H1 (cell line): ENCODE measurements at regions not wholly inside any gene's neighbourhood (a gene's known extent, or its start where the extent isn't known, plus 50 kb on each side); places are given as distances from the start of the nearest gene placed in this dataset.

ENCODE experiments used
- CTCF ChIA-PET: fragments of 300-600 bp; sonication (Branson Sonifier 250); formaldehyde crosslinking; loops from one replicate; lab custom pipeline; 2021; ENCODE audit not compliant: partially characterized antibody; lab: Charles Lee
- POLR2A ChIA-PET: fragments of 300-600 bp; sonication (Branson Sonifier 250); formaldehyde crosslinking; loops from one replicate; lab custom pipeline; 2021; ENCODE audit warnings: inconsistent platforms; ENCODE audit not compliant: partially characterized antibody; lab: Charles Lee
- DNase-seq, 2 experiments: peaks; one replicate each; pipeline versions ENCODE4 v3.0.0 to v3.0.0-alpha.2; 2010 to 2022; ENCODE audit warnings: low spot score in 2 of 2, low read depth in 1 of 2, mixed read lengths in 1 of 2
- FAIRE-seq: peaks from 2 replicates; lab custom pipeline; 2011; peaks lifted over from hg19 to GRCh38; lab: Jason Lieb, UNC
- H2AFZ ChIP-seq: 2 replicates; pipeline ENCODE4 v1.8.1; 2012; ENCODE audit warnings: low read length, inconsistent platforms
- H2AK5ac ChIP-seq: 2 replicates; pipeline ENCODE4 v1.6.1; 2013; ENCODE audit warnings: low read depth, low read length
- H2BK120ac ChIP-seq: replicated peaks from 2 replicates; pipeline ENCODE3; 2013; ENCODE audit warnings: low read depth, low read length, inconsistent platforms
- H2BK12ac ChIP-seq: 2 replicates; pipeline ENCODE4 v1.6.1; 2013; ENCODE audit warnings: low read depth, low read length
- H2BK15ac ChIP-seq: 2 replicates; pipeline ENCODE4 v1.6.1; 2013; ENCODE audit warnings: low read length
- H2BK20ac ChIP-seq: 2 replicates; pipeline ENCODE4 v1.6.1; 2013; ENCODE audit warnings: low read length
- H2BK5ac ChIP-seq: 2 replicates; pipeline ENCODE4 v1.6.1; 2013; ENCODE audit warnings: low read depth, low read length
- H3K14ac ChIP-seq: 2 replicates; pipeline ENCODE4 v1.6.1; 2013; ENCODE audit warnings: inconsistent platforms; ENCODE audit not compliant: insufficient read length
- H3K18ac ChIP-seq: 2 replicates; pipeline ENCODE4 v1.6.1; 2013; ENCODE audit warnings: low read length; ENCODE audit errors: extremely low read depth
- H3K23ac ChIP-seq: 2 replicates; pipeline ENCODE4 v1.6.1; 2013; ENCODE audit warnings: inconsistent platforms; ENCODE audit not compliant: insufficient read length
- H3K23me2 ChIP-seq: 2 replicates; pipeline ENCODE4 v1.6.1; 2013; ENCODE audit warnings: low read depth, low read length
- H3K27ac ChIP-seq: 2 replicates; pipeline ENCODE4 v1.6.1; 2011; ENCODE audit warnings: low read depth, low read length, inconsistent platforms
- H3K27me3 ChIP-seq, 4 experiments: replicated peaks in 1 of 4; 1 replicate in 1 of 4; 2 replicates in 3 of 4; pipeline versions ENCODE4 v1.6.1 to v1.8.1; 2011 to 2013; ENCODE audit warnings: low read length in 3 of 4, mild to moderate bottlenecking in 3 of 4, inconsistent platforms in 2 of 4, mixed read lengths in 2 of 4, moderate library complexity in 1 of 4; ENCODE audit not compliant: control insufficient read depth in 3 of 4, insufficient read depth in 3 of 4; ENCODE audit errors: extremely low read depth in 1 of 4
- H3K36me3 ChIP-seq, 4 experiments: 2 replicates each; pipeline versions ENCODE4 v1.6.1 to v1.8.1; 2011 to 2013; ENCODE audit warnings: mild to moderate bottlenecking in 4 of 4, low read length in 3 of 4, moderate library complexity in 2 of 4, control low read depth in 1 of 4, inconsistent platforms in 1 of 4; ENCODE audit not compliant: insufficient read depth in 4 of 4, control insufficient read depth in 2 of 4
- H3K4ac ChIP-seq: replicated peaks from 2 replicates; pipeline ENCODE3; 2013; ENCODE audit warnings: low read length, low read depth, mixed read lengths, inconsistent platforms; ENCODE audit not compliant: insufficient read length
- H3K4me1 ChIP-seq, 4 experiments: replicated peaks in 1 of 4; 1 replicate in 1 of 4; 2 replicates in 3 of 4; pipeline versions ENCODE4 v1.6.1 to v1.8.1; 2011 to 2013; ENCODE audit warnings: low read length in 3 of 4, inconsistent platforms in 2 of 4, mixed read lengths in 1 of 4; ENCODE audit not compliant: insufficient read depth in 4 of 4, control insufficient read depth in 3 of 4
- H3K4me2 ChIP-seq, 2 experiments: 2 replicates each; pipeline versions ENCODE4 v1.6.1 to v1.8.1; 2011 to 2013; ENCODE audit warnings: low read depth in 2 of 2, low read length in 2 of 2, control low read depth in 1 of 2, inconsistent platforms in 1 of 2, mild to moderate bottlenecking in 1 of 2; ENCODE audit not compliant: insufficient read depth in 1 of 2
- H3K4me3 ChIP-seq, 4 experiments: fragments of 200-600, 300-600 bp in 1 of 4; sonication (generic), shearing (Covaris generic), sonication (Bioruptor Twin) in 1 of 4; 2 replicates each; pipeline versions ENCODE4 v1.5.1 to v1.8.1; 2011 to 2016; ENCODE audit warnings: low read length in 4 of 4, low read depth in 3 of 4, control low read depth in 2 of 4, inconsistent platforms in 2 of 4, mild to moderate bottlenecking in 2 of 4, mixed read lengths in 1 of 4, moderate library complexity in 1 of 4; ENCODE audit not compliant: insufficient read depth in 2 of 4; ENCODE audit errors: extremely low read depth in 1 of 4
- H3K56ac ChIP-seq: replicated peaks from 2 replicates; pipeline ENCODE3; 2013; ENCODE audit warnings: low read depth, mild to moderate bottlenecking, mixed read lengths, low read length, inconsistent platforms; ENCODE audit not compliant: insufficient read length
- H3K79me1 ChIP-seq: 2 replicates; pipeline ENCODE4 v1.6.1; 2013; ENCODE audit warnings: low read depth, low read length, control low read depth
- H3K79me2 ChIP-seq, 2 experiments: 2 replicates each; pipeline versions ENCODE4 v1.6.1 to v1.8.1; 2012 to 2013; ENCODE audit warnings: low read length in 2 of 2, mild to moderate bottlenecking in 2 of 2, inconsistent platforms in 1 of 2; ENCODE audit not compliant: insufficient read depth in 2 of 2, control insufficient read depth in 1 of 2
- H3K9ac ChIP-seq, 4 experiments: replicated peaks in 1 of 4; 1 replicate in 1 of 4; 2 replicates in 3 of 4; pipeline versions ENCODE4 v1.6.1 to v1.8.1; 2011 to 2013; ENCODE audit warnings: low read depth in 3 of 4, low read length in 3 of 4, control low read depth in 2 of 4, mild to moderate bottlenecking in 2 of 4, moderate library complexity in 2 of 4, inconsistent platforms in 1 of 4; ENCODE audit errors: extremely low read depth in 1 of 4
- H3K9me3 ChIP-seq, 2 experiments: 2 replicates each; pipeline versions ENCODE4 v1.6.1 to v1.8.1; 2012 to 2013; ENCODE audit warnings: mild to moderate bottlenecking in 2 of 2, moderate library complexity in 2 of 2, control low read depth in 1 of 2, inconsistent platforms in 1 of 2, low read depth in 1 of 2, low read length in 1 of 2, mixed read lengths in 1 of 2; ENCODE audit not compliant: insufficient read depth in 2 of 2
- H4K20me1 ChIP-seq, 2 experiments: replicated peaks in 1 of 2; 2 replicates each; pipeline versions ENCODE3 to v1.8.1; 2011 to 2013; ENCODE audit warnings: inconsistent platforms in 2 of 2, low read length in 2 of 2, mild to moderate bottlenecking in 1 of 2; ENCODE audit not compliant: insufficient read depth in 2 of 2, control insufficient read depth in 1 of 2
- H4K5ac ChIP-seq: 2 replicates; pipeline ENCODE4 v1.6.1; 2013; ENCODE audit warnings: low read length, low read depth, mixed read lengths, inconsistent platforms; ENCODE audit not compliant: insufficient read length
- H4K8ac ChIP-seq: 2 replicates; pipeline ENCODE4 v1.8.0; 2013; ENCODE audit warnings: mild to moderate bottlenecking, moderate library complexity, low read length, inconsistent platforms; ENCODE audit not compliant: insufficient read depth; ENCODE audit errors: extremely low read depth
- H4K91ac ChIP-seq: replicated peaks from 2 replicates; pipeline ENCODE3; 2013; ENCODE audit warnings: low read length, mixed read lengths, inconsistent platforms; ENCODE audit not compliant: insufficient read length
- BACH1 ChIP-seq: IDR thresholded peaks from 2 replicates; pipeline ENCODE4 v1.6.1; 2012; ENCODE audit warnings: low read length, improper control_type of control experiment
- CBX5 ChIP-seq: fragments of 300-800, 300-1000 bp; sonication (generic); IDR thresholded peaks from 2 replicates; pipeline ENCODE4 v1.7.1; 2016; ENCODE audit warnings: antibody characterized with exemption, low read length, low read depth
- EGR1 ChIP-seq: IDR thresholded peaks from 2 replicates; pipeline ENCODE4 v1.6.1; 2011; ENCODE audit warnings: low read depth, low read length, borderline replicate concordance
- FOSL1 ChIP-seq: IDR thresholded peaks from 2 replicates; pipeline ENCODE4 v1.6.1; 2011; ENCODE audit warnings: mild to moderate bottlenecking, low read depth, low read length, moderate library complexity; ENCODE audit not compliant: insufficient read depth
- HDAC6 ChIP-seq: IDR thresholded peaks from one replicate; pipeline ENCODE4 v1.7.1; 2012; ENCODE audit warnings: low read depth, mild to moderate bottlenecking, inconsistent platforms, low read length, moderate library complexity
- JUND ChIP-seq: IDR thresholded peaks from 2 replicates; pipeline ENCODE4 v1.6.1; 2011; ENCODE audit warnings: mild to moderate bottlenecking, improper control_type of control experiment, low read length
- MAFK ChIP-seq: IDR thresholded peaks from 2 replicates; pipeline ENCODE4 v1.6.1; 2012; ENCODE audit warnings: low read depth, mild to moderate bottlenecking, improper control_type of control experiment, low read length
- RNF2 ChIP-seq: fragments of 200-900, 300-1000 bp; sonication (generic); IDR thresholded peaks from 2 replicates; pipeline ENCODE4 v1.7.1; 2016; ENCODE audit warnings: borderline replicate concordance, low read depth, mild to moderate bottlenecking, antibody characterized with exemption, low read length; ENCODE audit not compliant: poor library complexity, severe bottlenecking; ENCODE audit errors: missing control alignments
- SAP30 ChIP-seq: fragments of 300-600 bp; sonication (generic); IDR thresholded peaks from 2 replicates; pipeline ENCODE4 v1.7.1; 2012; ENCODE audit warnings: low read length, moderate library complexity, mild to moderate bottlenecking, inconsistent platforms; ENCODE audit not compliant: insufficient read depth, insufficient replicate concordance
- WGBS, 2 experiments: shearing (Covaris generic) in 1 of 2; methylation state at CpG; one replicate each; pipeline versions ENCODE4 v1.1.6 to v1.1.7; 2013 to 2015; ENCODE audit warnings: low lambda C conversion rate in 2 of 2, mixed read lengths in 2 of 2, inconsistent platforms in 1 of 2, low coverage in 1 of 2, missing lambda C conversion rate in 1 of 2; ENCODE audit not compliant: insufficient replicate concordance in 2 of 2, insufficient coverage in 1 of 2, insufficient read length in 1 of 2; ENCODE audit errors: extremely low coverage in 1 of 2, missing lambda C conversion rate in 1 of 2; 5-methylcytosine and 5-hydroxymethylcytosine counted together
- TF ChIP-seq, protein P1 (sequence below), 3 experiments: IDR thresholded peaks; 1 replicate in 2 of 3; 2 replicates in 1 of 3; pipeline versions ENCODE4 v1.5.1 to v1.6.1; 2011; ENCODE audit warnings: low read length in 3 of 3, mild to moderate bottlenecking in 3 of 3, inconsistent platforms in 2 of 3, low read depth in 1 of 3, moderate library complexity in 1 of 3; ENCODE audit not compliant: insufficient read depth in 1 of 3; ENCODE audit errors: control extremely low read depth in 1 of 3
- TF ChIP-seq, protein P2 (sequence below): IDR thresholded peaks from 2 replicates; pipeline ENCODE4 v1.6.1; 2011; ENCODE audit warnings: low read length, improper control_type of control experiment

- H2AK5ac ChIP-seq: no peak overlapping the region
- H2AFZ ChIP-seq: no peak overlapping the region
- H3K79me2 ChIP-seq: no peaks in the 10 kb centered on the region
- WGBS, 2 experiments: 96% methylated on average over 2 of the region's 2 CpGs; no CpG with 5 or more reads in 1 of the 2 experiments
- H2BK12ac ChIP-seq: no peak overlapping the region
- H3K79me1 ChIP-seq: no peaks in the 10 kb centered on the region
- no peak overlapping the region for H4K91ac ChIP-seq
- H4K5ac ChIP-seq: no peak overlapping the region
- H3K9me3 ChIP-seq: peaks cover 0 to 4% of the 10 kb centered on the region in 2 experiments; a peak in 1 of 4 replicates
- no peaks in the 10 kb centered on the region for H3K23me2 ChIP-seq
- no peak overlapping the region for H4K8ac ChIP-seq
- no peak overlapping the region for H2BK5ac ChIP-seq
- no peak for FAIRE-seq
- H3K27ac ChIP-seq: no peak overlapping the region
- no peaks in the 10 kb centered on the region for H4K20me1 ChIP-seq
- H3K4ac ChIP-seq: no peak overlapping the region
- H3K56ac ChIP-seq: no peak overlapping the region
- H3K9ac ChIP-seq: no peak overlapping the region
- H3K23ac ChIP-seq: no peak overlapping the region
- POLR2A ChIA-PET: no interaction called here
- CTCF ChIA-PET: no interaction called here
- no peaks in the 10 kb centered on the region for H3K36me3 ChIP-seq
- DNase-seq: no peak
- no peak overlapping the region for H3K14ac ChIP-seq
- H3K18ac ChIP-seq: no peak overlapping the region
- no peaks in the 10 kb centered on the region for H3K4me1 ChIP-seq
- H3K4me3 ChIP-seq: no peak overlapping the region
- H2BK120ac ChIP-seq: no peak overlapping the region
- H3K4me2 ChIP-seq: no peak overlapping the region
- H3K27me3 ChIP-seq: no peaks in the 10 kb centered on the region
- no peak overlapping the region for H2BK15ac ChIP-seq
- no peak overlapping the region for H2BK20ac ChIP-seq
- TF ChIP-seq HDAC6 (no peak), EGR1 (no peak), BACH1 (no peak), CBX5 (no peak), RNF2 (no peak), MAFK (no peak), SAP30 (no peak), JUND (no peak), FOSL1 (no peak)
- TF ChIP-seq, protein P1, sequence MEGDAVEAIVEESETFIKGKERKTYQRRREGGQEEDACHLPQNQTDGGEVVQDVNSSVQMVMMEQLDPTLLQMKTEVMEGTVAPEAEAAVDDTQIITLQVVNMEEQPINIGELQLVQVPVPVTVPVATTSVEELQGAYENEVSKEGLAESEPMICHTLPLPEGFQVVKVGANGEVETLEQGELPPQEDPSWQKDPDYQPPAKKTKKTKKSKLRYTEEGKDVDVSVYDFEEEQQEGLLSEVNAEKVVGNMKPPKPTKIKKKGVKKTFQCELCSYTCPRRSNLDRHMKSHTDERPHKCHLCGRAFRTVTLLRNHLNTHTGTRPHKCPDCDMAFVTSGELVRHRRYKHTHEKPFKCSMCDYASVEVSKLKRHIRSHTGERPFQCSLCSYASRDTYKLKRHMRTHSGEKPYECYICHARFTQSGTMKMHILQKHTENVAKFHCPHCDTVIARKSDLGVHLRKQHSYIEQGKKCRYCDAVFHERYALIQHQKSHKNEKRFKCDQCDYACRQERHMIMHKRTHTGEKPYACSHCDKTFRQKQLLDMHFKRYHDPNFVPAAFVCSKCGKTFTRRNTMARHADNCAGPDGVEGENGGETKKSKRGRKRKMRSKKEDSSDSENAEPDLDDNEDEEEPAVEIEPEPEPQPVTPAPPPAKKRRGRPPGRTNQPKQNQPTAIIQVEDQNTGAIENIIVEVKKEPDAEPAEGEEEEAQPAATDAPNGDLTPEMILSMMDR (IDR thresholded peaks at IDR 0.05; ENCODE audit: control extremely low read depth in 1 of 3, insufficient read depth in 1 of 3, low read depth in 1 of 3, low read length in 3 of 3): no peak
- TF ChIP-seq, protein P2, sequence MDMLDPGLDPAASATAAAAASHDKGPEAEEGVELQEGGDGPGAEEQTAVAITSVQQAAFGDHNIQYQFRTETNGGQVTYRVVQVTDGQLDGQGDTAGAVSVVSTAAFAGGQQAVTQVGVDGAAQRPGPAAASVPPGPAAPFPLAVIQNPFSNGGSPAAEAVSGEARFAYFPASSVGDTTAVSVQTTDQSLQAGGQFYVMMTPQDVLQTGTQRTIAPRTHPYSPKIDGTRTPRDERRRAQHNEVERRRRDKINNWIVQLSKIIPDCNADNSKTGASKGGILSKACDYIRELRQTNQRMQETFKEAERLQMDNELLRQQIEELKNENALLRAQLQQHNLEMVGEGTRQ: no peak
Measured at GRCh38 chr11:110838808-110839207, 126.6 kb upstream of the ARHGAP20 start.
